Tibial nerve (tissue), 3 donors: ENCODE measurements at regions not wholly inside any gene's neighbourhood (a gene's known extent, or its start where the extent isn't known, plus 50 kb on each side); places are given as distances from the start of the nearest gene placed in this dataset.

Experiments
- POLR2A ChIP-seq, 2 donors: fragments of 450-650 bp; IDR thresholded peaks; one replicate each; pipeline ENCODE4 v1.6.1; 2017; ENCODE audit warnings: antibody characterized with exemption in 2 of 2, mild to moderate bottlenecking in 2 of 2, moderate library complexity in 2 of 2
- TF ChIP-seq, protein P1 (sequence below), 5 experiments: fragments of 200-600 bp in 3 of 5; fragments of 450-650 bp in 2 of 5; sonication (generic) in 3 of 5; IDR thresholded peaks; one replicate each; pipeline ENCODE4 v1.5.1; 2016 to 2019; ENCODE audit warnings: antibody characterized with exemption in 5 of 5, mild to moderate bottlenecking in 3 of 5, moderate library complexity in 2 of 5

DNA sequence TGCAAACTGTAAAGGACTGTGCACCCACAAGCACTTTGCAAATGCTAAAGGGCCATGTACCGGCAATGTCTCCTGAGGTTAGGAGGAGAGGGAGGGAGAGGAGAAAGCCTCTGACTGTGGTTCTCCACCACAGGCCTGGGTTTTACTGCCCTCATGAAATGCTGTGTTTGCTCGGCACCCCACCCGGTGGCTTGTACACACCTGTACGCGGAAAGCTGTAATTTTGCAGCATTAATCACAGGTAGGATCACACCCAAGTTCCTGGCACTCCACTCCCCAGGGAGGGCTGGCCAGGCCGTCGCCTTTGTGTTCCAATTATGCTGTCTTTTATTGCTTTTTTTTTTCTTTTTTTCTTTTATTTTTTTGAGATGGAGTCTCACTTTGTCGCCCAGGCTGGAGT is 78.5 kb upstream of the MYL10 start:
- TF ChIP-seq, protein P1, sequence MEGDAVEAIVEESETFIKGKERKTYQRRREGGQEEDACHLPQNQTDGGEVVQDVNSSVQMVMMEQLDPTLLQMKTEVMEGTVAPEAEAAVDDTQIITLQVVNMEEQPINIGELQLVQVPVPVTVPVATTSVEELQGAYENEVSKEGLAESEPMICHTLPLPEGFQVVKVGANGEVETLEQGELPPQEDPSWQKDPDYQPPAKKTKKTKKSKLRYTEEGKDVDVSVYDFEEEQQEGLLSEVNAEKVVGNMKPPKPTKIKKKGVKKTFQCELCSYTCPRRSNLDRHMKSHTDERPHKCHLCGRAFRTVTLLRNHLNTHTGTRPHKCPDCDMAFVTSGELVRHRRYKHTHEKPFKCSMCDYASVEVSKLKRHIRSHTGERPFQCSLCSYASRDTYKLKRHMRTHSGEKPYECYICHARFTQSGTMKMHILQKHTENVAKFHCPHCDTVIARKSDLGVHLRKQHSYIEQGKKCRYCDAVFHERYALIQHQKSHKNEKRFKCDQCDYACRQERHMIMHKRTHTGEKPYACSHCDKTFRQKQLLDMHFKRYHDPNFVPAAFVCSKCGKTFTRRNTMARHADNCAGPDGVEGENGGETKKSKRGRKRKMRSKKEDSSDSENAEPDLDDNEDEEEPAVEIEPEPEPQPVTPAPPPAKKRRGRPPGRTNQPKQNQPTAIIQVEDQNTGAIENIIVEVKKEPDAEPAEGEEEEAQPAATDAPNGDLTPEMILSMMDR (IDR thresholded peaks at IDR 0.05): no peak
- TF ChIP-seq POLR2A (IDR thresholded peaks at IDR 0.05): no peak
